Ishikawa (cell line): ENCODE measurements at regions not wholly inside any gene's neighbourhood (a gene's known extent, or its start where the extent isn't known, plus 50 kb on each side); places are given as distances from the start of the nearest gene placed in this dataset.

Experiments
- CEBPB ChIP-seq: IDR thresholded peaks from 2 replicates; pipeline ENCODE4 v1.6.1; 2012
- CREB1 ChIP-seq: IDR thresholded peaks from 2 replicates; pipeline ENCODE4 v1.6.1; 2012; ENCODE audit warnings: low read depth
- EGR1 ChIP-seq: IDR thresholded peaks from 2 replicates; pipeline ENCODE4 v1.6.1; 2012
- EP300 ChIP-seq: IDR thresholded peaks from 2 replicates; pipeline ENCODE4 v1.6.1; 2012; ENCODE audit warnings: borderline replicate concordance
- FOXM1 ChIP-seq: IDR thresholded peaks from 2 replicates; pipeline ENCODE4 v1.6.1; 2012; ENCODE audit warnings: low read depth, borderline replicate concordance
- NFIC ChIP-seq: IDR thresholded peaks from 2 replicates; pipeline ENCODE4 v1.6.1; 2012
- RAD21 ChIP-seq: IDR thresholded peaks from 2 replicates; pipeline ENCODE4 v1.6.1; 2012; ENCODE audit warnings: low read depth
- TAF1 ChIP-seq: IDR thresholded peaks from 2 replicates; pipeline ENCODE4 v1.6.1; 2012; ENCODE audit warnings: low read depth, mild to moderate bottlenecking
- TCF12 ChIP-seq: IDR thresholded peaks from 2 replicates; pipeline ENCODE4 v1.6.1; 2012; ENCODE audit warnings: low read depth
- TEAD4 ChIP-seq: IDR thresholded peaks from 2 replicates; pipeline ENCODE4 v1.6.1; 2012
- YY1 ChIP-seq: IDR thresholded peaks from 2 replicates; pipeline ENCODE4 v1.6.1; 2012; ENCODE audit warnings: low read depth
- ZBTB7A ChIP-seq: IDR thresholded peaks from 2 replicates; pipeline ENCODE4 v1.6.1; 2012; ENCODE audit warnings: low read depth
- TF ChIP-seq, protein P1 (sequence below): IDR thresholded peaks from 2 replicates; pipeline ENCODE4 v1.6.1; 2012
- TF ChIP-seq, protein P2 (sequence below): IDR thresholded peaks from 2 replicates; pipeline ENCODE4 v1.6.1; 2012; ENCODE audit warnings: low read depth, mild to moderate bottlenecking
- TF ChIP-seq, protein P3 (sequence below): IDR thresholded peaks from 2 replicates; pipeline ENCODE4 v1.6.1; 2012

DNA sequence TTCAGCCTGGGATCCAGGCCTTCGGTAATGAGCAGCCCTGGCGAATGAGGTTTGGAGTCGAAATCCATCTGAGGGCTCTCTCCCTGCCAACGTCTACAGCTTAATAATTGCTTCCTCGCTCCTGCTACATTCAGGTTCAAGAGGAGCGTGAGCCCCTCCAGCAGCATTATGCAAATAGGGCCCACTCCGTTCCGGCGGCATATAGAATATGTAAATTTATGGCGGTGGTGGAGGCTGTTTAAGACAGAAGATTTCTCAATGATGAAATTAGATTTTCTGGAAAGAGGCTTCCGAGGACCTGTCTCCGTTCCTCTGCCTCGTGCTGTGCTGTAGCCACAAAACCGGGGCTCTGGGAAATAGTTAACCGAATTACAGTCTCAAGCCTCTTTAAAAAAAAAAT lies 402.8 kb downstream of the MIAT start:
- TF ChIP-seq CEBPB (no peak), TCF12 (no peak), EGR1 (no peak), CREB1 (no peak), FOXM1 (no peak), NFIC (no peak), ZBTB7A (no peak), EP300 (no peak), TAF1 (no peak)
- TF ChIP-seq, protein P1, sequence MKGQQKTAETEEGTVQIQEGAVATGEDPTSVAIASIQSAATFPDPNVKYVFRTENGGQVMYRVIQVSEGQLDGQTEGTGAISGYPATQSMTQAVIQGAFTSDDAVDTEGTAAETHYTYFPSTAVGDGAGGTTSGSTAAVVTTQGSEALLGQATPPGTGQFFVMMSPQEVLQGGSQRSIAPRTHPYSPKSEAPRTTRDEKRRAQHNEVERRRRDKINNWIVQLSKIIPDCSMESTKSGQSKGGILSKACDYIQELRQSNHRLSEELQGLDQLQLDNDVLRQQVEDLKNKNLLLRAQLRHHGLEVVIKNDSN = no peak
- TF ChIP-seq, protein P2, sequence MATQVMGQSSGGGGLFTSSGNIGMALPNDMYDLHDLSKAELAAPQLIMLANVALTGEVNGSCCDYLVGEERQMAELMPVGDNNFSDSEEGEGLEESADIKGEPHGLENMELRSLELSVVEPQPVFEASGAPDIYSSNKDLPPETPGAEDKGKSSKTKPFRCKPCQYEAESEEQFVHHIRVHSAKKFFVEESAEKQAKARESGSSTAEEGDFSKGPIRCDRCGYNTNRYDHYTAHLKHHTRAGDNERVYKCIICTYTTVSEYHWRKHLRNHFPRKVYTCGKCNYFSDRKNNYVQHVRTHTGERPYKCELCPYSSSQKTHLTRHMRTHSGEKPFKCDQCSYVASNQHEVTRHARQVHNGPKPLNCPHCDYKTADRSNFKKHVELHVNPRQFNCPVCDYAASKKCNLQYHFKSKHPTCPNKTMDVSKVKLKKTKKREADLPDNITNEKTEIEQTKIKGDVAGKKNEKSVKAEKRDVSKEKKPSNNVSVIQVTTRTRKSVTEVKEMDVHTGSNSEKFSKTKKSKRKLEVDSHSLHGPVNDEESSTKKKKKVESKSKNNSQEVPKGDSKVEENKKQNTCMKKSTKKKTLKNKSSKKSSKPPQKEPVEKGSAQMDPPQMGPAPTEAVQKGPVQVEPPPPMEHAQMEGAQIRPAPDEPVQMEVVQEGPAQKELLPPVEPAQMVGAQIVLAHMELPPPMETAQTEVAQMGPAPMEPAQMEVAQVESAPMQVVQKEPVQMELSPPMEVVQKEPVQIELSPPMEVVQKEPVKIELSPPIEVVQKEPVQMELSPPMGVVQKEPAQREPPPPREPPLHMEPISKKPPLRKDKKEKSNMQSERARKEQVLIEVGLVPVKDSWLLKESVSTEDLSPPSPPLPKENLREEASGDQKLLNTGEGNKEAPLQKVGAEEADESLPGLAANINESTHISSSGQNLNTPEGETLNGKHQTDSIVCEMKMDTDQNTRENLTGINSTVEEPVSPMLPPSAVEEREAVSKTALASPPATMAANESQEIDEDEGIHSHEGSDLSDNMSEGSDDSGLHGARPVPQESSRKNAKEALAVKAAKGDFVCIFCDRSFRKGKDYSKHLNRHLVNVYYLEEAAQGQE = no peak

DNA sequence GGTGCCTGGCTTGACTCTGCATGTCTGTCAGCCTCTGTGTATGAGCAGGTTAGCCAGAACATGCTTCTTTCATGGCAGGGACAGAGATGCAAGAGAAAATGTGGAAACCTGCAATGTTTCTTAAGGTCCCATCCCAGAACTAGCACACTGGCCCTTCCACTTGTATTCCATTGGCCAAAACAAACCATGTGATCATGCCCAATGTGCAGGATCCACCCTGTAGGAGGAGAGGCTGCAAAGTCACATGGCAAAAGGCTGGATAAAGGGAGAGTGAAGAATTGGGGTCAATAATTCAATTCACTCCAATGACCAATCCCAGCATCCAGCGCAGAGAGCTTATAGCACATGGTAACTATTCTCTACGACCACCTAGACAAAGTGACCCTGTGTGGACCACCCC lies 405.5 kb downstream of the MIAT start:
- TF ChIP-seq, protein P1 = no peak
- TF ChIP-seq FOXM1 (no peak), NFIC (no peak), TCF12 (no peak), RAD21 (no peak), TAF1 (no peak)

DNA sequence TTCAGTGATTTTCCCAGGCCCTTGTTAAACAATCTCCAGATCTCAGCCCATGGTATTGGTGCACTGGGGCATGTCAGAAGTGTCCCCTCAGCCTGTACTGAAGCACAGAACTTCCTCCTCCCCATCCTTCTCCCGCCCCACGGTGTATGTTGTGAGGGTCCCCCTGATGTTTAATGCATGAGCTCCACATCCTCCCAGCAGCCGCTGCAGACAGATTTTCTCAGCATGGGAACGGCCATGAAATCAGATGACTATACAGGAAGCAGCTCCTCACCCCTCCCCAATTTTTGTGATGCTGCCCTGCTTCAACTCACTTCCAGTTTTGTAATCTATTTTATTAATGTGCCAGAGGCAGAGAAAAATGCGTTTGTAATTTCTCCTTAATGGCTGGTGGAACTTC lies 406.0 kb downstream of the MIAT start:
- TF ChIP-seq TCF12 = no peak
- TF ChIP-seq YY1 = no peak
- TF ChIP-seq EP300 = no peak
- TF ChIP-seq, protein P3, sequence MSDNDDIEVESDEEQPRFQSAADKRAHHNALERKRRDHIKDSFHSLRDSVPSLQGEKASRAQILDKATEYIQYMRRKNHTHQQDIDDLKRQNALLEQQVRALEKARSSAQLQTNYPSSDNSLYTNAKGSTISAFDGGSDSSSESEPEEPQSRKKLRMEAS = no peak
- TF ChIP-seq TAF1 = no peak
- TF ChIP-seq CEBPB = no peak
- TF ChIP-seq CREB1 = no peak
- TF ChIP-seq RAD21 = no peak
- no peak for TF ChIP-seq EGR1
- TF ChIP-seq NFIC = no peak
- TF ChIP-seq, protein P1 = no peak
- TF ChIP-seq, protein P2 = no peak
- TF ChIP-seq FOXM1 = no peak
- no peak for TF ChIP-seq ZBTB7A
- no peak for TF ChIP-seq TEAD4

DNA sequence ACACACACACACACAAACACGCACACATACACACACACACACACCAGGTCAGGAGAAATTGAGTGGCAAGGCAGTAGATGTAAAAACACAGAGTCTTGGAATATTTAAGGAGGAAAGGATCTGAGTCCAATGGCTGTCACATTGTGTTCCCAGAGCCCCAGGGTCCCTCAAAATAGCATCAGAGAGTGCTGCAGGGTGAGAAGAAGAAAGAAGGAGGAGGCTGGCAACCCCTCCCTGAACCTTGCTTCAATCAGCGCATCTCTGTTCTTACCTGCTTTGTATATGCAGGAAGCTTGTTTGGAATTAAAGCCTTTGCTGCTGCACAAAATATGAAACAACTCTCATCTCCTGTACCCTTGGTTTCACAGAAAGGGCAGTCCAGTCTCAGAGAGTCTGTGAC lies 406.5 kb downstream of the MIAT start:
- TF ChIP-seq TCF12 = no peak
- TF ChIP-seq ZBTB7A = no peak
- TF ChIP-seq CREB1 = no peak
- TF ChIP-seq YY1 = no peak
- no peak for TF ChIP-seq TEAD4
- TF ChIP-seq FOXM1 = no peak
- no peak for TF ChIP-seq EP300
- TF ChIP-seq CEBPB = no peak
- TF ChIP-seq, protein P2 = no peak
- TF ChIP-seq EGR1 = no peak
- TF ChIP-seq TAF1 = no peak
- TF ChIP-seq, protein P1 = no peak
- no peak for TF ChIP-seq NFIC
- TF ChIP-seq, protein P3 = no peak
- no peak for TF ChIP-seq RAD21
